HepG2 (cell line): ENCODE measurements at regions not wholly inside any gene's neighbourhood (a gene's known extent, or its start where the extent isn't known, plus 50 kb on each side); places are given as distances from the start of the nearest gene placed in this dataset.

Source experiments
- ATAC-seq: fragments of 200-7000 bp; cut with Tn5 transposase; 3 replicates; pipeline ENCODE4 v1.9.1; 2020; ENCODE audit warnings: mild to moderate bottlenecking, moderate library complexity
- BruUV-seq: library from RNA; stranded (reverse); fragments of 400-500 nt; replicated peaks from 2 replicates; lab custom pipeline; 2021; lab: Mats Ljungman, UMichigan
- CTCF ChIA-PET: fragments of 300-600 bp; formaldehyde crosslinking; extraction: SDS; loops from one replicate; lab custom pipeline; 2021; ENCODE audit warnings: low total read pairs, inconsistent platforms, low intra/inter-chr PET ratio; lab: Yijun Ruan, JAX
- POLR2A ChIA-PET: fragments of 350-600 bp; sonication (Branson Sonifier 250); formaldehyde crosslinking; loops from one replicate; lab custom pipeline; 2020; ENCODE audit warnings: antibody characterized with exemption, inconsistent platforms; lab: Yijun Ruan, JAX
- DNase-seq: peaks from one replicate; pipeline ENCODE4 v3.0.0-alpha.2; 2015; ENCODE audit warnings: low spot score
- FAIRE-seq: peaks from 3 replicates; lab custom pipeline; 2011; peaks lifted over from hg19 to GRCh38; lab: Jason Lieb, UNC
- H2AFZ ChIP-seq: one replicate; pipeline ENCODE4 v1.6.1; 2011; ENCODE audit warnings: low read length, inconsistent platforms
- H3K27ac ChIP-seq: fragments of 300-600 bp; 3 replicates; pipeline ENCODE4 v1.8.0; 2011; ENCODE audit warnings: mixed run types, mild to moderate bottlenecking, mixed read lengths, low read length, inconsistent platforms; ENCODE audit not compliant: insufficient read depth; ENCODE audit errors: extremely low read length
- H3K27me3 ChIP-seq, 2 experiments: fragments of 200-600 bp in 1 of 2; 2 replicates in 1 of 2; 3 replicates in 1 of 2; pipeline versions ENCODE4 v1.6.0 to v1.8.0; 2011; ENCODE audit warnings: low read length in 2 of 2, mild to moderate bottlenecking in 2 of 2, moderate library complexity in 2 of 2, inconsistent platforms in 1 of 2; ENCODE audit not compliant: insufficient read depth in 2 of 2, control insufficient read depth in 1 of 2
- H3K36me3 ChIP-seq, 2 experiments: fragments of 200-600 bp in 1 of 2; replicated peaks in 1 of 2; 2 replicates in 1 of 2; 3 replicates in 1 of 2; pipeline versions ENCODE4 v1.5.1 to v1.8.0; 2011; ENCODE audit warnings: low read length in 2 of 2, inconsistent platforms in 1 of 2; ENCODE audit not compliant: insufficient read depth in 2 of 2, control insufficient read depth in 1 of 2
- H3K4me1 ChIP-seq: 2 replicates; pipeline ENCODE4 v1.5.1; 2012; ENCODE audit warnings: low read length, inconsistent platforms; ENCODE audit not compliant: insufficient read depth
- H3K4me2 ChIP-seq: 2 replicates; pipeline ENCODE4 v1.6.0; 2011; ENCODE audit warnings: low read depth, low read length, inconsistent platforms
- H3K4me3 ChIP-seq, 3 experiments: fragments of 200-600 bp in 1 of 3; sonication (generic), shearing (Covaris generic) in 1 of 3; replicated peaks in 1 of 3; 2 replicates each; pipeline ENCODE4 v1.5.1; 2011 to 2016; ENCODE audit warnings: low read length in 3 of 3, inconsistent platforms in 2 of 3, low read depth in 2 of 3, mild to moderate bottlenecking in 2 of 3, control low read depth in 1 of 3, mixed read lengths in 1 of 3; ENCODE audit not compliant: insufficient read depth in 1 of 3
- H3K79me2 ChIP-seq: one replicate; pipeline ENCODE4 v1.6.1; 2011; ENCODE audit warnings: low read length, inconsistent platforms; ENCODE audit not compliant: insufficient read depth
- H3K9ac ChIP-seq: 2 replicates; pipeline ENCODE4 v1.6.0; 2011; ENCODE audit warnings: mild to moderate bottlenecking, low read depth, low read length, inconsistent platforms; ENCODE audit not compliant: insufficient read depth
- H3K9me3 ChIP-seq: 2 replicates; pipeline ENCODE4 v1.5.1; 2012; ENCODE audit warnings: mild to moderate bottlenecking, low read length
- H4K20me1 ChIP-seq: 2 replicates; pipeline ENCODE4 v1.6.0; 2011; ENCODE audit warnings: inconsistent platforms, mild to moderate bottlenecking, low read length, moderate library complexity; ENCODE audit not compliant: insufficient read depth
- HNF4A ChIP-seq: sonication (generic); formaldehyde crosslinking; IDR thresholded peaks from 2 replicates; pipeline ENCODE4 v1.4.0; 2020; ENCODE audit warnings: missing genetic modification reagents
- HNRNPH1 ChIP-seq: fragments of 200-400 bp; formaldehyde crosslinking; optimal IDR thresholded peaks from 2 replicates; pipeline ENCODE3; 2017; ENCODE audit warnings: mild to moderate bottlenecking, low read depth, low read length
- MEIS2 ChIP-seq: sonication (generic); formaldehyde crosslinking; IDR thresholded peaks from 2 replicates; pipeline ENCODE4 v1.9.0; 2021; ENCODE audit warnings: mild to moderate bottlenecking, missing genetic modification reagents
- SCMH1 ChIP-seq: sonication (generic); formaldehyde crosslinking; IDR thresholded peaks from 2 replicates; pipeline ENCODE4 v1.9.0; 2021; ENCODE audit warnings: missing genetic modification reagents, mild to moderate bottlenecking, borderline replicate concordance
- THRA ChIP-seq: sonication (generic); formaldehyde crosslinking; IDR thresholded peaks from 2 replicates; pipeline ENCODE4 v1.4.0; 2020; ENCODE audit warnings: missing genetic modification reagents, borderline replicate concordance
- ZNF407 ChIP-seq: sonication (generic); formaldehyde crosslinking; IDR thresholded peaks from one replicate; pipeline ENCODE4 v1.5.1; 2020; ENCODE audit warnings: mild to moderate bottlenecking, missing genetic modification reagents; ENCODE audit errors: not compliant biosample characterization
- ZNF556 ChIP-seq: sonication (generic); formaldehyde crosslinking; IDR thresholded peaks from 2 replicates; pipeline ENCODE4 v1.4.0; 2020; ENCODE audit warnings: mild to moderate bottlenecking, missing genetic modification reagents, borderline replicate concordance
- WGBS: methylation state at CpG from one replicate; pipeline ENCODE4 v1.1.6; 2017; ENCODE audit warnings: low lambda C conversion rate; 5-methylcytosine and 5-hydroxymethylcytosine counted together
- in situ Hi-C: cut with HindIII; loops from 2 replicates; pipeline ENCODE4 v1.10.0; 2017; ENCODE audit warnings: low pct_unique_long_range_greater_than_20kb; ENCODE audit not compliant: extremely low pct_ligation_motif_present
- intact Hi-C: fragments of 100-400 bp; cut with micrococcal nuclease; formaldehyde crosslinking; loops from one replicate; pipeline ENCODE4 v1.10.0; 2022; ENCODE audit not compliant: unreplicated experiment
- TF ChIP-seq, protein P1 (sequence below): sonication (generic); formaldehyde crosslinking; IDR thresholded peaks from 2 replicates; pipeline ENCODE4 v1.4.0; 2020; ENCODE audit warnings: missing genetic modification reagents, borderline replicate concordance
- TF ChIP-seq, protein P2 (sequence below): fragments of 450-650 bp; IDR thresholded peaks from 2 replicates; pipeline ENCODE4 v1.6.1; 2017; ENCODE audit warnings: mild to moderate bottlenecking

GRCh38 chr3:193998123-193998448, 137.9 kb upstream of the HES1 start:
- intact Hi-C loops (no loop called here), in situ Hi-C loops (no loop called here)
- Histone ChIP-seq H3K9me3 (no peaks in the 10 kb centered on the region), H3K27ac (no peak overlapping the region), H3K36me3 (no peaks in the 10 kb centered on the region), H3K79me2 (no peaks in the 10 kb centered on the region), H3K4me2 (no peak overlapping the region), H3K4me1 (peaks cover 19% of the 10 kb centered on the region), H4K20me1 (no peaks in the 10 kb centered on the region), H3K4me3 (no peak overlapping the region), H3K9ac (no peak overlapping the region), H2AFZ (no peak overlapping the region), H3K27me3 (peaks cover 0 to 16% of the 10 kb centered on the region in 2 experiments; a peak in 1 of 5 replicates)
- WGBS = 85% methylated on average over 1 of the region's 1 CpG
- FAIRE-seq (no peak), ATAC-seq (no peak), DNase-seq (no peak)
- no TSS peak for BruUV-seq
- POLR2A ChIA-PET = no interaction called here
- TF ChIP-seq HNRNPH1 (no peak), ZNF556 (CRISPR knock-in tag) (no peak), MEIS2 (CRISPR knock-in tag) (no peak), SCMH1 (no peak), HNF4A (no peak), ZNF407 (CRISPR knock-in tag) (no peak), THRA (CRISPR knock-in tag) (no peak)
- TF ChIP-seq, protein P1, sequence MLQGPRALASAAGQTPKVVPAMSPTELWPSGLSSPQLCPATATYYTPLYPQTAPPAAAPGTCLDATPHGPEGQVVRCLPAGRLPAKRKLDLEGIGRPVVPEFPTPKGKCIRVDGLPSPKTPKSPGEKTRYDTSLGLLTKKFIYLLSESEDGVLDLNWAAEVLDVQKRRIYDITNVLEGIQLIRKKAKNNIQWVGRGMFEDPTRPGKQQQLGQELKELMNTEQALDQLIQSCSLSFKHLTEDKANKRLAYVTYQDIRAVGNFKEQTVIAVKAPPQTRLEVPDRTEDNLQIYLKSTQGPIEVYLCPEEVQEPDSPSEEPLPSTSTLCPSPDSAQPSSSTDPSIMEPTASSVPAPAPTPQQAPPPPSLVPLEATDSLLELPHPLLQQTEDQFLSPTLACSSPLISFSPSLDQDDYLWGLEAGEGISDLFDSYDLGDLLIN (CRISPR knock-in tag) = no peak
- TF ChIP-seq, protein P2, sequence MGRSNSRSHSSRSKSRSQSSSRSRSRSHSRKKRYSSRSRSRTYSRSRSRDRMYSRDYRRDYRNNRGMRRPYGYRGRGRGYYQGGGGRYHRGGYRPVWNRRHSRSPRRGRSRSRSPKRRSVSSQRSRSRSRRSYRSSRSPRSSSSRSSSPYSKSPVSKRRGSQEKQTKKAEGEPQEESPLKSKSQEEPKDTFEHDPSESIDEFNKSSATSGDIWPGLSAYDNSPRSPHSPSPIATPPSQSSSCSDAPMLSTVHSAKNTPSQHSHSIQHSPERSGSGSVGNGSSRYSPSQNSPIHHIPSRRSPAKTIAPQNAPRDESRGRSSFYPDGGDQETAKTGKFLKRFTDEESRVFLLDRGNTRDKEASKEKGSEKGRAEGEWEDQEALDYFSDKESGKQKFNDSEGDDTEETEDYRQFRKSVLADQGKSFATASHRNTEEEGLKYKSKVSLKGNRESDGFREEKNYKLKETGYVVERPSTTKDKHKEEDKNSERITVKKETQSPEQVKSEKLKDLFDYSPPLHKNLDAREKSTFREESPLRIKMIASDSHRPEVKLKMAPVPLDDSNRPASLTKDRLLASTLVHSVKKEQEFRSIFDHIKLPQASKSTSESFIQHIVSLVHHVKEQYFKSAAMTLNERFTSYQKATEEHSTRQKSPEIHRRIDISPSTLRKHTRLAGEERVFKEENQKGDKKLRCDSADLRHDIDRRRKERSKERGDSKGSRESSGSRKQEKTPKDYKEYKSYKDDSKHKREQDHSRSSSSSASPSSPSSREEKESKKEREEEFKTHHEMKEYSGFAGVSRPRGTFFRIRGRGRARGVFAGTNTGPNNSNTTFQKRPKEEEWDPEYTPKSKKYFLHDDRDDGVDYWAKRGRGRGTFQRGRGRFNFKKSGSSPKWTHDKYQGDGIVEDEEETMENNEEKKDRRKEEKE = no peak
- CTCF ChIA-PET = no interaction called here
